Osteocyte (in vitro differentiated cells): ENCODE measurements at regions not wholly inside any gene's neighbourhood (a gene's known extent, or its start where the extent isn't known, plus 50 kb on each side); places are given as distances from the start of the nearest gene placed in this dataset.

Experiments
- DNase-seq: peaks from one replicate; pipeline ENCODE4 v3.0.0; 2021; ENCODE audit warnings: mixed read lengths; ENCODE audit not compliant: unreplicated experiment; ENCODE audit errors: extremely low spot score
- H3K27ac Mint-ChIP-seq: one replicate; pipeline ENCODE4 v1.8.0; 2021; ENCODE audit warnings: mild to moderate bottlenecking, mixed read lengths; ENCODE audit not compliant: unreplicated experiment
- H3K27me3 Mint-ChIP-seq: one replicate; pipeline ENCODE4 v1.8.0; 2021; ENCODE audit warnings: mixed read lengths; ENCODE audit not compliant: unreplicated experiment
- H3K36me3 Mint-ChIP-seq: one replicate; pipeline ENCODE4 v1.8.0; 2021; ENCODE audit warnings: mixed read lengths; ENCODE audit not compliant: unreplicated experiment
- H3K4me1 Mint-ChIP-seq: one replicate; pipeline ENCODE4 v1.8.0; 2021; ENCODE audit warnings: mixed read lengths; ENCODE audit not compliant: unreplicated experiment
- H3K4me3 Mint-ChIP-seq: one replicate; pipeline ENCODE4 v1.8.0; 2021; ENCODE audit warnings: mild to moderate bottlenecking, moderate library complexity, mixed read lengths; ENCODE audit not compliant: unreplicated experiment
- H3K9me3 Mint-ChIP-seq: one replicate; pipeline ENCODE4 v1.8.0; 2021; ENCODE audit warnings: mixed read lengths; ENCODE audit not compliant: unreplicated experiment
- CTCF ChIP-seq: fragments of 200-600 bp; sonication (generic); IDR thresholded peaks from 2 replicates; pipeline ENCODE4 v1.5.0; 2021; ENCODE audit warnings: antibody characterized with exemption, mild to moderate bottlenecking, moderate library complexity

GRCh38 chr2:104378853-104379374 is 475.0 kb upstream of the POU3F3 start:
- H3K4me3 Mint-ChIP-seq, result peak overlapping the region; percentile 77
- no peaks in the 10 kb centered on the region for H3K9me3 Mint-ChIP-seq
- TF ChIP-seq CTCF, result no peak
- H3K27ac Mint-ChIP-seq, result peak overlapping the region; percentile 77
- DNase-seq, result no peak
- no peaks in the 10 kb centered on the region for H3K36me3 Mint-ChIP-seq
- peaks cover 1% of the 10 kb centered on the region for H3K4me1 Mint-ChIP-seq
- peaks cover 2% of the 10 kb centered on the region for H3K27me3 Mint-ChIP-seq

- Mint-ChIP-seq H3K4me3 (no peak overlapping the region), H3K36me3 (no peaks in the 10 kb centered on the region), H3K27me3 (no peaks in the 10 kb centered on the region), H3K4me1 (peaks cover 4% of the 10 kb centered on the region), H3K27ac (no peak overlapping the region), H3K9me3 (peaks cover 7% of the 10 kb centered on the region)
- no peak for TF ChIP-seq CTCF
- no peak for DNase-seq
Measured at GRCh38 chr2:104384961-104385360, 469.0 kb upstream of the POU3F3 start.

GRCh38 chr2:104385743-104386142 is 468.2 kb upstream of the POU3F3 start:
- Mint-ChIP-seq H3K4me1 (peaks cover 4% of the 10 kb centered on the region), H3K4me3 (no peak overlapping the region), H3K9me3 (peaks cover 7% of the 10 kb centered on the region), H3K36me3 (no peaks in the 10 kb centered on the region), H3K27ac (no peak overlapping the region), H3K27me3 (no peaks in the 10 kb centered on the region)
- TF ChIP-seq CTCF, result no peak
- no peak for DNase-seq

- H3K4me3 Mint-ChIP-seq, result no peak overlapping the region
- no peaks in the 10 kb centered on the region for H3K27me3 Mint-ChIP-seq
- DNase-seq, result no peak
- no peaks in the 10 kb centered on the region for H3K36me3 Mint-ChIP-seq
- peaks cover 7% of the 10 kb centered on the region for H3K9me3 Mint-ChIP-seq
- H3K4me1 Mint-ChIP-seq, result peaks cover 4% of the 10 kb centered on the region
- no peak for TF ChIP-seq CTCF
- H3K27ac Mint-ChIP-seq, result no peak overlapping the region
Measured at GRCh38 chr2:104388296-104388695, 465.6 kb upstream of the POU3F3 start.

- peaks cover 6% of the 10 kb centered on the region for H3K27me3 Mint-ChIP-seq
- H3K27ac Mint-ChIP-seq, result no peak overlapping the region
- no peaks in the 10 kb centered on the region for H3K36me3 Mint-ChIP-seq
- no peak for TF ChIP-seq CTCF
- no peak for DNase-seq
- H3K9me3 Mint-ChIP-seq, result no peaks in the 10 kb centered on the region
- no peak overlapping the region for H3K4me3 Mint-ChIP-seq
- no peaks in the 10 kb centered on the region for H3K4me1 Mint-ChIP-seq
Measured at GRCh38 chr2:104402825-104403224, 451.1 kb upstream of the POU3F3 start.
